Keratinocyte (primary cell): ENCODE measurements at regions not wholly inside any gene's neighbourhood (a gene's known extent, or its start where the extent isn't known, plus 50 kb on each side); places are given as distances from the start of the nearest gene placed in this dataset.

Source experiments
- DNase-seq: peaks from one replicate; pipeline ENCODE4 v3.0.0-alpha.2; 2011; ENCODE audit warnings: low read depth, missing footprints, low spot score
- FAIRE-seq: peaks from 2 replicates; lab custom pipeline; 2011; peaks lifted over from hg19 to GRCh38; lab: Jason Lieb, UNC
- H2AFZ ChIP-seq: 2 replicates; pipeline ENCODE4 v1.6.0; 2012; ENCODE audit warnings: low read length, control low read depth, inconsistent platforms; ENCODE audit not compliant: control insufficient read depth
- H3K27ac ChIP-seq: 2 replicates; pipeline ENCODE4 v1.5.1; 2011; ENCODE audit warnings: low read length; ENCODE audit not compliant: control insufficient read depth, insufficient read depth
- H3K27me3 ChIP-seq: 3 replicates; pipeline ENCODE4 v1.6.0; 2011; ENCODE audit warnings: low read length; ENCODE audit not compliant: control insufficient read depth, insufficient read depth; ENCODE audit errors: extremely low read depth
- H3K36me3 ChIP-seq, 2 experiments: 2 replicates in 1 of 2; 3 replicates in 1 of 2; pipeline ENCODE4 v1.5.1; 2011; ENCODE audit warnings: low read length in 2 of 2, mild to moderate bottlenecking in 1 of 2; ENCODE audit not compliant: control insufficient read depth in 2 of 2, insufficient read depth in 2 of 2; ENCODE audit errors: extremely low read depth in 1 of 2
- H3K4me1 ChIP-seq: 3 replicates; pipeline ENCODE4 v1.5.1; 2011; ENCODE audit warnings: low read length; ENCODE audit not compliant: control insufficient read depth, insufficient read depth; ENCODE audit errors: extremely low read depth
- H3K4me2 ChIP-seq: 3 replicates; pipeline ENCODE4 v1.6.0; 2011; ENCODE audit warnings: low read depth, low read length; ENCODE audit not compliant: control insufficient read depth, insufficient read depth; ENCODE audit errors: extremely low read depth
- H3K4me3 ChIP-seq, 3 experiments: fragments of 200-600 bp in 1 of 3; sonication (generic) in 1 of 3; 2 replicates in 2 of 3; 3 replicates in 1 of 3; pipeline ENCODE4 v1.5.1; 2011 to 2016; ENCODE audit warnings: low read length in 3 of 3, mild to moderate bottlenecking in 3 of 3, control low read depth in 2 of 3, inconsistent platforms in 1 of 3, low read depth in 1 of 3, mixed read lengths in 1 of 3, mixed run types in 1 of 3, moderate library complexity in 1 of 3; ENCODE audit not compliant: control insufficient read depth in 2 of 3, insufficient read depth in 2 of 3; ENCODE audit errors: extremely low read depth in 1 of 3
- H3K79me2 ChIP-seq: 2 replicates; pipeline ENCODE4 v1.6.0; 2012; ENCODE audit warnings: low read length; ENCODE audit not compliant: control insufficient read depth, insufficient read depth
- H3K9ac ChIP-seq: 3 replicates; pipeline ENCODE4 v1.6.0; 2011; ENCODE audit warnings: low read length; ENCODE audit not compliant: control insufficient read depth, insufficient read depth; ENCODE audit errors: extremely low read depth
- H3K9me1 ChIP-seq: 3 replicates; pipeline ENCODE4 v1.6.0; 2011; ENCODE audit warnings: low read length; ENCODE audit not compliant: control insufficient read depth, insufficient read depth; ENCODE audit errors: extremely low read depth
- H3K9me3 ChIP-seq: 2 replicates; pipeline ENCODE4 v1.5.1; 2012; ENCODE audit warnings: low read depth, low read length; ENCODE audit not compliant: control insufficient read depth
- H4K20me1 ChIP-seq: 3 replicates; pipeline ENCODE4 v1.6.0; 2011; ENCODE audit warnings: low read length; ENCODE audit not compliant: control insufficient read depth, insufficient read depth; ENCODE audit errors: extremely low read depth
- EZH2 ChIP-seq: IDR thresholded peaks from one replicate; pipeline ENCODE4 v1.6.1; 2012; ENCODE audit warnings: inconsistent platforms, mild to moderate bottlenecking, low read length, moderate library complexity
- dilution Hi-C: fragments of 300-500 bp; cut with MboI; formaldehyde crosslinking; loops from one replicate; pipeline ENCODE4 v1.7.0; 2020; ENCODE audit warnings: low sequenced_read_pairs; ENCODE audit not compliant: extremely low pct_ligation_motif_present
- TF ChIP-seq, protein P1 (sequence below), 3 experiments: IDR thresholded peaks in 1 of 3; conservative IDR thresholded peaks in 1 of 3; optimal IDR thresholded peaks in 1 of 3; 2 replicates in 2 of 3; 3 replicates in 1 of 3; pipeline versions ENCODE3 to v1.5.1; 2011; ENCODE audit warnings: low read length in 3 of 3, mild to moderate bottlenecking in 3 of 3, moderate library complexity in 2 of 3, control low read depth in 1 of 3, inconsistent platforms in 1 of 3; ENCODE audit not compliant: insufficient read depth in 2 of 3; ENCODE audit errors: extremely low read depth in 1 of 3

DNA sequence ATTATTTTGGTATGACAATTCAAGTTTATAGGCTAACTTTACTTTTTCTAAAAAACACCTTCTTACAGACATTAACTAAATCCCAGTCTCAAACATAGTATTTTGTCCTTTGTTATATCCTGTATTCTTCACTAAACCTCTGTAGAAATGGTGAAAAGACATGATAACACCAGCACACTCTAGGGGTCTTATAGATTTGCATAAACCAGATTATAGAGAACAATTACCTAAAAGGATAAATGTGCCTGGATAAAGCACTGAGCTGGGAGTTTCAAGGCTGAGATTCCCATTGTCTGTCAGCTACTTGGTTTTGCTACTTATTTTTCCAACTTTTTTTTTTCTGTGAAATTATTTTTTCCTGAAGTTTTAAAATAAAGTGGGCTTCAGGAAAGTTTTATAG is 1288.6 kb upstream of the TMPRSS15 start:
- no peak for DNase-seq
- no peak for FAIRE-seq
- Histone ChIP-seq H3K79me2 (no peaks in the 10 kb centered on the region), H2AFZ (no peak overlapping the region), H3K9ac (no peak overlapping the region), H3K9me1 (no peaks in the 10 kb centered on the region), H4K20me1 (no peaks in the 10 kb centered on the region), H3K4me1 (no peaks in the 10 kb centered on the region), H3K27me3 (no peaks in the 10 kb centered on the region), H3K36me3 (no peaks in the 10 kb centered on the region), H3K27ac (no peak overlapping the region), H3K4me2 (no peak overlapping the region), H3K9me3 (peaks cover 3% of the 10 kb centered on the region), H3K4me3 (no peak overlapping the region)
- TF ChIP-seq, protein P1, sequence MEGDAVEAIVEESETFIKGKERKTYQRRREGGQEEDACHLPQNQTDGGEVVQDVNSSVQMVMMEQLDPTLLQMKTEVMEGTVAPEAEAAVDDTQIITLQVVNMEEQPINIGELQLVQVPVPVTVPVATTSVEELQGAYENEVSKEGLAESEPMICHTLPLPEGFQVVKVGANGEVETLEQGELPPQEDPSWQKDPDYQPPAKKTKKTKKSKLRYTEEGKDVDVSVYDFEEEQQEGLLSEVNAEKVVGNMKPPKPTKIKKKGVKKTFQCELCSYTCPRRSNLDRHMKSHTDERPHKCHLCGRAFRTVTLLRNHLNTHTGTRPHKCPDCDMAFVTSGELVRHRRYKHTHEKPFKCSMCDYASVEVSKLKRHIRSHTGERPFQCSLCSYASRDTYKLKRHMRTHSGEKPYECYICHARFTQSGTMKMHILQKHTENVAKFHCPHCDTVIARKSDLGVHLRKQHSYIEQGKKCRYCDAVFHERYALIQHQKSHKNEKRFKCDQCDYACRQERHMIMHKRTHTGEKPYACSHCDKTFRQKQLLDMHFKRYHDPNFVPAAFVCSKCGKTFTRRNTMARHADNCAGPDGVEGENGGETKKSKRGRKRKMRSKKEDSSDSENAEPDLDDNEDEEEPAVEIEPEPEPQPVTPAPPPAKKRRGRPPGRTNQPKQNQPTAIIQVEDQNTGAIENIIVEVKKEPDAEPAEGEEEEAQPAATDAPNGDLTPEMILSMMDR (optimal IDR thresholded peaks at IDR 0.05 in 1 of 3, IDR thresholded peaks at IDR 0.05 in 1 of 3, conservative IDR thresholded peaks at IDR 0.05 in 1 of 3; ENCODE audit: extremely low read depth in 1 of 3, insufficient read depth in 2 of 3, low read length in 3 of 3): no peak
- no peak for TF ChIP-seq EZH2
- dilution Hi-C loops: no loop called here

DNA sequence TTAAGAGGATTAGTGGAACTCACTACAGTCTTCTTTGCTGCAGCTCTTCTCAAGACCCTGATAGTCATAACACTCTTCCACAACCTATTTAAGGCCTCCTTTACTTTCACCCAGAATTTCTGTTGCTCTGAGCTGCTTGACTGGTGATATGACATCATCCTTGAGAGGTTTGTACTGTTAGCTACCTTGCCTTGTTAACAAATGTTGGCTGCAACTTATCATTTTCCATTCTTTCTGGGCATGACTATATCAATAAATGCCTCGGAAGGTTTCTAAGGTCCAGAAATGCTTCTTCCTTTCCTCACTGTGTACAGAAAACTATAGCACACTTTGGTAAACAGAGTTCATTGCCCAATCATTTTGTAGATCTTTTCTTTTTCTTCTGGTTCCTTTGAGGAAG is 1292.2 kb upstream of the TMPRSS15 start:
- Histone ChIP-seq H3K9me1 (no peaks in the 10 kb centered on the region), H4K20me1 (no peaks in the 10 kb centered on the region), H3K27ac (no peak overlapping the region), H3K9me3 (peaks cover 3% of the 10 kb centered on the region), H3K4me3 (no peak overlapping the region), H3K4me1 (no peaks in the 10 kb centered on the region), H3K9ac (no peak overlapping the region), H3K79me2 (no peaks in the 10 kb centered on the region), H2AFZ (no peak overlapping the region), H3K36me3 (no peaks in the 10 kb centered on the region), H3K4me2 (no peak overlapping the region), H3K27me3 (no peaks in the 10 kb centered on the region)
- DNase-seq (no peak), FAIRE-seq (no peak)
- TF ChIP-seq EZH2: no peak
- TF ChIP-seq, protein P1 (optimal IDR thresholded peaks at IDR 0.05 in 1 of 3, IDR thresholded peaks at IDR 0.05 in 1 of 3, conservative IDR thresholded peaks at IDR 0.05 in 1 of 3; ENCODE audit: extremely low read depth in 1 of 3, insufficient read depth in 2 of 3, low read length in 3 of 3): no peak
- dilution Hi-C loops: no loop called here
